Ascending aorta (tissue), 2 donors: ENCODE measurements at regions not wholly inside any gene's neighbourhood (a gene's known extent, or its start where the extent isn't known, plus 50 kb on each side); places are given as distances from the start of the nearest gene placed in this dataset.

Source experiments
- DNase-seq, 2 donors: peaks; one replicate each; pipeline ENCODE4 v3.0.0-alpha.2; 2019; ENCODE audit warnings: low spot score in 2 of 2
- H3K27ac ChIP-seq, 2 donors: fragments of 200-600 bp; sonication (generic); one replicate each; pipeline ENCODE4 v1.5.1; 2016 to 2017; ENCODE audit warnings: mild to moderate bottlenecking in 1 of 2
- H3K27me3 ChIP-seq: fragments of 200-600 bp; sonication (generic); one replicate; pipeline ENCODE4 v1.5.1; 2017
- H3K36me3 ChIP-seq, 2 donors: fragments of 200-600 bp; sonication (generic); one replicate each; pipeline ENCODE4 v1.5.1; 2016
- H3K4me1 ChIP-seq, 2 donors: fragments of 200-600 bp; sonication (generic); one replicate each; pipeline ENCODE4 v1.5.1; 2016 to 2017; ENCODE audit warnings: mild to moderate bottlenecking in 1 of 2
- H3K4me3 ChIP-seq, 2 donors: fragments of 200-600 bp; sonication (generic); one replicate each; pipeline ENCODE4 v1.5.1; 2016 to 2017; ENCODE audit warnings: mild to moderate bottlenecking in 1 of 2
- H3K9me3 ChIP-seq, 2 donors: fragments of 200-600 bp; sonication (generic); one replicate each; pipeline ENCODE4 v1.5.1; 2016
- CTCF ChIP-seq, 3 experiments: fragments of 200-600 bp in 2 of 3; fragments of 450-650 bp in 1 of 3; sonication (generic) in 2 of 3; IDR thresholded peaks; one replicate each; pipeline ENCODE4 v1.5.1; 2016 to 2019; ENCODE audit warnings: antibody characterized with exemption in 3 of 3, mild to moderate bottlenecking in 1 of 3, moderate library complexity in 1 of 3
- intact Hi-C: fragments of 100-400 bp; cut with DNase I; formaldehyde crosslinking; loops from one replicate; pipeline ENCODE4 v1.15.1; 2023

- TF ChIP-seq CTCF (IDR thresholded peaks at IDR 0.05), result peak; percentile 59 to 73 (median 71)
- H3K4me1 ChIP-seq, result no peaks in the 10 kb centered on the region
- H3K4me3 ChIP-seq, result peak overlapping the region in 1 of 2 donors; percentile 20
- peak overlapping the region in 1 of 2 donors; percentile 12 for H3K27ac ChIP-seq
- H3K9me3 ChIP-seq, result no peaks in the 10 kb centered on the region
- intact Hi-C loops, result loop anchor here (5.0 kb wide), 1 partner anchor 376 kb away; no protein-coding TSS in a partner anchor
- no peaks in the 10 kb centered on the region for H3K27me3 ChIP-seq
- no peaks in the 10 kb centered on the region for H3K36me3 ChIP-seq
- peak; percentile 30 to 84 for DNase-seq
These were observed 147.0 kb upstream of the SLCO3A1 start for GRCh38 chr15:91706322-91707032.

GRCh38 chr15:91710080-91710698 is 143.3 kb upstream of the SLCO3A1 start:
- Histone ChIP-seq H3K27me3 (no peaks in the 10 kb centered on the region), H3K4me3 (no peak overlapping the region), H3K36me3 (no peaks in the 10 kb centered on the region), H3K9me3 (no peaks in the 10 kb centered on the region), H3K27ac (no peak overlapping the region), H3K4me1 (no peaks in the 10 kb centered on the region)
- DNase-seq, result no peak
- intact Hi-C loops, result no loop called here
- no peak for TF ChIP-seq CTCF (IDR thresholded peaks at IDR 0.05)

GRCh38 chr15:91711384-91712033 is 142.0 kb upstream of the SLCO3A1 start:
- TF ChIP-seq CTCF (IDR thresholded peaks at IDR 0.05), result no peak

GRCh38 chr15:91712286-91712685 is 141.2 kb upstream of the SLCO3A1 start:
- DNase-seq, result no peak
- Histone ChIP-seq H3K27me3 (no peaks in the 10 kb centered on the region), H3K4me1 (no peaks in the 10 kb centered on the region), H3K27ac (no peak overlapping the region), H3K4me3 (no peak overlapping the region), H3K36me3 (no peaks in the 10 kb centered on the region), H3K9me3 (no peaks in the 10 kb centered on the region)
- TF ChIP-seq CTCF (IDR thresholded peaks at IDR 0.05), result no peak
- intact Hi-C loops, result no loop called here

More at GRCh38 chr15:91711384-91712033, 142.0 kb upstream of the SLCO3A1 start:
- intact Hi-C loops, result no loop called here
- no peak for DNase-seq
- Histone ChIP-seq H3K4me3 (no peak overlapping the region), H3K9me3 (no peaks in the 10 kb centered on the region), H3K27ac (no peak overlapping the region), H3K27me3 (no peaks in the 10 kb centered on the region), H3K36me3 (no peaks in the 10 kb centered on the region), H3K4me1 (no peaks in the 10 kb centered on the region)

GRCh38 chr15:91716536-91716935 is 137.0 kb upstream of the SLCO3A1 start:
- Histone ChIP-seq H3K4me1 (no peaks in the 10 kb centered on the region), H3K27me3 (no peaks in the 10 kb centered on the region), H3K36me3 (no peaks in the 10 kb centered on the region), H3K4me3 (no peak overlapping the region), H3K9me3 (no peaks in the 10 kb centered on the region), H3K27ac (no peak overlapping the region)
- DNase-seq, result no peak
- no peak for TF ChIP-seq CTCF (IDR thresholded peaks at IDR 0.05)
- intact Hi-C loops, result no loop called here
